ENCODE measurements at regions not wholly inside any gene's neighbourhood (a gene's known extent, or its start where the extent isn't known, plus 50 kb on each side); places are given as distances from the start of the nearest gene placed in this dataset.

DNA sequence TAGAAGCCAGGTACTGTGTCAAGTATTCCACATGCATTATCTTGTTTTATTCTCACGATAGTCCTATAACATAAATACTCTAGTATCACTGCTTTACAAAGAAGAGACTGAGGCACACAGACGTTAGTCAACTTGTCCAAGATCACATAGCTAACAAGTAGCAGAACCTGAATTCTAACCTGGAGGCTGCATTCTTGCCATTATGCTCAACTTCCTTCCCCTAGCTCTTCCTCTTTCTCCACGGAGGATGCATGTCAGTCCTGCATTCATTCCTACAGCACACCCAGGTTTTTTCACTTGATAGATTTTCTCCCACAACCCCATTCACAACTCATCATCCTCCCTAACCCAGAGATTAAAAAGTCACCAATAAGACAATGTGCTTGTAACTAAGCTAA, 388.5 kb upstream of the NFE2L3 start:
- peaks cover 14% of the 10 kb centered on the region for H3K4me1 Mint-ChIP-seq (ENCODE audit: unreplicated experiment)
- H3K27me3 Mint-ChIP-seq (ENCODE audit: unreplicated experiment) = no peaks in the 10 kb centered on the region

DNA sequence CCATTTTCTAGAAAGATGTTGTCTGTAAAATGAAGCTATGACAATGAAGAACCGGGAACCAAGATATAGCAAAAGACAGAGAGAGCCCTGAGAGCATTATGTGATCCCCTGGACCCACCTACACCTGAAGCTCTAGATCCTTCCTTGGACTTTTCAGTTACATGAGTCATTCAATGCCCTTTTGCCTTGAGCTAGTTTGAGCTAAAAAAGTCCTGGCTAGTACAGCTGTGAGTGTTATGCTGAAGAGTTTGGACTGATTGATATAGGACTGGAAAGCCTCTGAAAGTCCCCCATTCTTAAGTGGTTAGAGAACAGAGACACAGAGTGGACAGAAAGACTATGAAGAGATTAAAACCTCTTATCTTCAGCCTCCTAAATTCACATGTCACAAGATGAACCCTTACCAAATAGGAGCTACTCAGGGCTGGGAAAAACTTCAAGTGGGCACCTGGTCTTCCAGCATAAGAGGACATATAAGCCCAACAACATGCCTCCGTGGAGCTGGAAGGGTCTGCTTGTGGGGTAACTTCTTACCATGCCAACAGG, 386.8 kb upstream of the NFE2L3 start:
- H3K4me1 Mint-ChIP-seq (ENCODE audit: unreplicated experiment) = peaks cover 1% of the 10 kb centered on the region
- peaks cover 2% of the 10 kb centered on the region for H3K36me3 Mint-ChIP-seq (ENCODE audit: unreplicated experiment)
- TF ChIP-seq, protein P1, sequence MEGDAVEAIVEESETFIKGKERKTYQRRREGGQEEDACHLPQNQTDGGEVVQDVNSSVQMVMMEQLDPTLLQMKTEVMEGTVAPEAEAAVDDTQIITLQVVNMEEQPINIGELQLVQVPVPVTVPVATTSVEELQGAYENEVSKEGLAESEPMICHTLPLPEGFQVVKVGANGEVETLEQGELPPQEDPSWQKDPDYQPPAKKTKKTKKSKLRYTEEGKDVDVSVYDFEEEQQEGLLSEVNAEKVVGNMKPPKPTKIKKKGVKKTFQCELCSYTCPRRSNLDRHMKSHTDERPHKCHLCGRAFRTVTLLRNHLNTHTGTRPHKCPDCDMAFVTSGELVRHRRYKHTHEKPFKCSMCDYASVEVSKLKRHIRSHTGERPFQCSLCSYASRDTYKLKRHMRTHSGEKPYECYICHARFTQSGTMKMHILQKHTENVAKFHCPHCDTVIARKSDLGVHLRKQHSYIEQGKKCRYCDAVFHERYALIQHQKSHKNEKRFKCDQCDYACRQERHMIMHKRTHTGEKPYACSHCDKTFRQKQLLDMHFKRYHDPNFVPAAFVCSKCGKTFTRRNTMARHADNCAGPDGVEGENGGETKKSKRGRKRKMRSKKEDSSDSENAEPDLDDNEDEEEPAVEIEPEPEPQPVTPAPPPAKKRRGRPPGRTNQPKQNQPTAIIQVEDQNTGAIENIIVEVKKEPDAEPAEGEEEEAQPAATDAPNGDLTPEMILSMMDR (IDR thresholded peaks at IDR 0.05) = no peak
- no peak overlapping the region for H3K4me3 Mint-ChIP-seq (ENCODE audit: unreplicated experiment)
- no peaks in the 10 kb centered on the region for H3K27me3 Mint-ChIP-seq (ENCODE audit: unreplicated experiment)
- H3K9me3 Mint-ChIP-seq (ENCODE audit: unreplicated experiment) = no peaks in the 10 kb centered on the region
- H3K27ac Mint-ChIP-seq (ENCODE audit: unreplicated experiment) = no peak overlapping the region
- DNase-seq (ENCODE audit: extremely low spot score, unreplicated experiment) = no peak

More for the DNA sequence above, 388.5 kb upstream of the NFE2L3 start:
- TF ChIP-seq, protein P1 (IDR thresholded peaks at IDR 0.05) = no peak
- Mint-ChIP-seq H3K36me3 (ENCODE audit: unreplicated experiment) (peaks cover 3% of the 10 kb centered on the region), H3K4me3 (ENCODE audit: unreplicated experiment) (no peak overlapping the region), H3K9me3 (ENCODE audit: unreplicated experiment) (no peaks in the 10 kb centered on the region), H3K27ac (ENCODE audit: unreplicated experiment) (no peak overlapping the region)
- no peak for DNase-seq (ENCODE audit: extremely low spot score, unreplicated experiment)

DNA sequence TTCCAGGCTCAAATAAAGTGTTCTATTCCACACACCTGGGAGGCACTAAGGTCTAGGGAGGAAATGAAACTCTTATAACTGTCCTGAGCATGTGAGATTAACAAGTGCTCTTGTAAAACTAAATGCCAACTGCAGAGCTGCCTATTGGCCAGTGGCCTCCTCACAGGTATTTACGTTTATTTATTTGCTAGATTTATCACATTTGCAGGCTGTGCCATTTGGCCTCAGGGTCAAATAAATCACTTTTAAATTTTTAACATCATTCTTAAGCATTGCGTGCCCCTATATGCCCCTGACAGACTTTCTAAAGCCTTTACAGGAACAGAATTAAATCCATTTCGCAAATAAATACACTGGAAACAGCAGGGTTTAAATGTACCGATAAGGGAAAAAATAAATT, 381.8 kb upstream of the NFE2L3 start:
- peaks cover 7% of the 10 kb centered on the region for H3K4me1 Mint-ChIP-seq (ENCODE audit: unreplicated experiment)
- TF ChIP-seq, protein P1 (IDR thresholded peaks at IDR 0.05) = no peak
- no peak for DNase-seq (ENCODE audit: extremely low spot score, unreplicated experiment)
- H3K36me3 Mint-ChIP-seq (ENCODE audit: unreplicated experiment) = no peaks in the 10 kb centered on the region
- peaks cover 4% of the 10 kb centered on the region for H3K9me3 Mint-ChIP-seq (ENCODE audit: unreplicated experiment)
- H3K27ac Mint-ChIP-seq (ENCODE audit: unreplicated experiment) = peak overlapping the region; percentile 42
- H3K27me3 Mint-ChIP-seq (ENCODE audit: unreplicated experiment) = no peaks in the 10 kb centered on the region
- no peak overlapping the region for H3K4me3 Mint-ChIP-seq (ENCODE audit: unreplicated experiment)

DNA sequence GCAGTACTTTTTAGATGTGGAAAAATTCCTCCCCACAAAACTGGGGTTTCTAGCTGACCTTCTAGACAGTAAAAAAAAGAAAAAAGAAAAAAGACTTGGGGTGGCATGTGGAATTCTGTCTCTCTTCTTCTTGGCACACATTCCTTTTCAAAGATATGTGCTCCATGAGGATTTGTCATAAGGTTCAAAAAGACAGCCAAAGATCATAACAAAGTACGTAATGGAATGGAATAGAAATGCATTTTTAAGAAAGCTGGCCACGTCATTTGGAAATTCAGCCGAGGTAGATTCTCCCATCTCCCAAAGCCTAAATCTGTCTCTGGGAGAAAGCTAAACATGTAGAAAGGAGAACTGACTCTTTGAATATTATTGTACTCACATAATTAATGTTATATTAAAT, 381.3 kb upstream of the NFE2L3 start:
- DNase-seq (ENCODE audit: extremely low spot score, unreplicated experiment) = no peak
- Mint-ChIP-seq H3K27ac (ENCODE audit: unreplicated experiment) (peak overlapping the region; percentile 42), H3K4me3 (ENCODE audit: unreplicated experiment) (no peak overlapping the region), H3K27me3 (ENCODE audit: unreplicated experiment) (no peaks in the 10 kb centered on the region), H3K4me1 (ENCODE audit: unreplicated experiment) (peaks cover 7% of the 10 kb centered on the region), H3K36me3 (ENCODE audit: unreplicated experiment) (no peaks in the 10 kb centered on the region), H3K9me3 (ENCODE audit: unreplicated experiment) (peaks cover 4% of the 10 kb centered on the region)
- TF ChIP-seq, protein P1 (IDR thresholded peaks at IDR 0.05) = no peak

DNA sequence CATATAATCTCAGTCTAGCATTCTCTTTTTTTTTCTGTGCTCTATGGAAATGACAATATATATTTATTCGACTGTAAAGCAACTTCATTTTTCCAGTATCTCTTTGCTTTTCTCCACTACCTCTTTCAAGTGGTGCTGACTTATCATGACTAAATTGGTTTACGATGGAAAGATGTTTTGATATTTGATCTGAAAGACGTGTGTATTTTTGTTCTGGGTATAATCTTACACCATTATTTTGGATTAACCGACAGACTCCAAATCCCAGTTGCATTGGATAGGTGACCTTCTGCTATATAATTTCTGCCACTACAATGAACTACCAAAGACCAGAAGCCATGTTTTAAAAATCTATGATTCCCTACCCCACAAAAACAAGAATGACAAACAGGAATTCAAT, 380.5 kb upstream of the NFE2L3 start:
- DNase-seq (ENCODE audit: extremely low spot score, unreplicated experiment) = no peak
- TF ChIP-seq, protein P1 (IDR thresholded peaks at IDR 0.05) = no peak
- Mint-ChIP-seq H3K9me3 (ENCODE audit: unreplicated experiment) (peaks cover 4% of the 10 kb centered on the region), H3K27ac (ENCODE audit: unreplicated experiment) (no peak overlapping the region), H3K36me3 (ENCODE audit: unreplicated experiment) (no peaks in the 10 kb centered on the region), H3K4me3 (ENCODE audit: unreplicated experiment) (no peak overlapping the region), H3K27me3 (ENCODE audit: unreplicated experiment) (no peaks in the 10 kb centered on the region), H3K4me1 (ENCODE audit: unreplicated experiment) (peaks cover 7% of the 10 kb centered on the region)
